ENCODE measurements at regions not wholly inside any gene's neighbourhood (a gene's known extent, or its start where the extent isn't known, plus 50 kb on each side); places are given as distances from the start of the nearest gene placed in this dataset.
A peak's percentile ranks its signal among the peaks of the same experiment; 100 is the strongest.
"Not testable (repeated sequence)": the region's sequence is repeated elsewhere in the genome, so short reads cannot be mapped to it uniquely, and the experiment has no call there.

DNA sequence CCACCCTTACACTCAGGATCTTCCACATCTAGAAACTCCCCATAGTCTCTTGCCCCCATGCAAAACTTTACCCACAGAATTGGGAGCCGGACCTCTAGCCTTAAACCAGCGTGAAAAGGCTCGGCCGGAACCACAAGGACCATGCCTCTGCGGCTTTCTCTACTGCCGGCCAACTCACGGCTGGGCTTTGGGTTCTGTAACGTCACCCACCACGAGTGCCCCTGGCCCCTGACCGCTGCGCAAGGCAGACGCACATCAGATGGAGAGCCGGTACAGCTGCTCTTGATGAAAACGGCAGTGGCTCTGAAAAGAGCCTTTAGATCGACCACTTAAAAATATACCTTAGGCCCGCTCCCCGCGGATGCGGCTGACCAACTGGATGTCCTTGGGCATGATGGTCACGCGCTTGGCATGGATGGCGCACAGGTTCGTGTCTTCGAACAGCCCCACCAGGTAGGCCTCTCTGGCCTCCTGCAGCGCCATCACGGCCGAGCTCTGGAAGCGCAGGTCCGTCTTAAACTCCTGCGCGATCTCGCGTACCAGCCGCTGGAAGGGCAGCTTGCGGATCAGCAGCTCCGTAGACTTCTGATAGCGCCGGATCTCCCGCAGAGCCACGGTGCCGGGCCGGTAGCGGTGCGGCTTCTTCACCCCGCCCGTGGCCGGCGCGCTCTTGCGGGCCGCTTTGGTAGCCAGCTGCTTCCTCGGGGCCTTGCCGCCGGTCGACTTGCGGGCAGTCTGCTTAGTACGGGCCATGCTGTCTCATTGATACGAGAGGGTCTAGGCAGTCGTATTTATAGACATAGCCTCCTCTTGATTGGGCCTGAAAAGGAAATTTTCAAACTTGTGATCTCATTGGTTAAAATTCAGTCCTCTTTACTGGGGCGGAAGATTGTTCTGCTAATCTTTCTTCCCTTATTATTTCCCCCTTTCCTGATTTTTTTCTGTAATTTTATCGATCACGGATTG lies 66.3 kb downstream of the FAM72C start:
- peak; percentile 69 for DNase-seq (ENCODE audit: low read depth)
- TF ChIP-seq, protein P1, sequence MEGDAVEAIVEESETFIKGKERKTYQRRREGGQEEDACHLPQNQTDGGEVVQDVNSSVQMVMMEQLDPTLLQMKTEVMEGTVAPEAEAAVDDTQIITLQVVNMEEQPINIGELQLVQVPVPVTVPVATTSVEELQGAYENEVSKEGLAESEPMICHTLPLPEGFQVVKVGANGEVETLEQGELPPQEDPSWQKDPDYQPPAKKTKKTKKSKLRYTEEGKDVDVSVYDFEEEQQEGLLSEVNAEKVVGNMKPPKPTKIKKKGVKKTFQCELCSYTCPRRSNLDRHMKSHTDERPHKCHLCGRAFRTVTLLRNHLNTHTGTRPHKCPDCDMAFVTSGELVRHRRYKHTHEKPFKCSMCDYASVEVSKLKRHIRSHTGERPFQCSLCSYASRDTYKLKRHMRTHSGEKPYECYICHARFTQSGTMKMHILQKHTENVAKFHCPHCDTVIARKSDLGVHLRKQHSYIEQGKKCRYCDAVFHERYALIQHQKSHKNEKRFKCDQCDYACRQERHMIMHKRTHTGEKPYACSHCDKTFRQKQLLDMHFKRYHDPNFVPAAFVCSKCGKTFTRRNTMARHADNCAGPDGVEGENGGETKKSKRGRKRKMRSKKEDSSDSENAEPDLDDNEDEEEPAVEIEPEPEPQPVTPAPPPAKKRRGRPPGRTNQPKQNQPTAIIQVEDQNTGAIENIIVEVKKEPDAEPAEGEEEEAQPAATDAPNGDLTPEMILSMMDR (conservative IDR thresholded peaks at IDR 0.05; ENCODE audit: low read depth, low read length), result peak; percentile 24
- H3K4me3 ChIP-seq (ENCODE audit: low read depth, low read length), result peak overlapping the region; percentile 60

- H3K4me3 ChIP-seq (ENCODE audit: low read depth, low read length), result peak overlapping the region; percentile 56
- not testable (repeated sequence) for DNase-seq (ENCODE audit: low read depth)
Observed at GRCh38 chr1:143904622-143904979, 67.2 kb downstream of the FAM72C start.

GRCh38 chr1:143903899-143904621 lies 67.7 kb downstream of the FAM72C start:
- DNase-seq (ENCODE audit: low read depth), result peak; percentile 60
- H3K4me3 ChIP-seq (ENCODE audit: low read depth, low read length), result peak overlapping the region; percentile 56

- not testable (repeated sequence) for H3K4me3 ChIP-seq (ENCODE audit: low read depth, low read length)
Observed at GRCh38 chr1:143896377-143896776, 75.4 kb downstream of the FAM72C start.

GRCh38 chr1:143884932-143885574 lies 86.7 kb downstream of the FAM72C start:
- peak overlapping the region; percentile 24 for H3K4me3 ChIP-seq (ENCODE audit: low read depth, low read length)
- peak; percentile 54 for DNase-seq (ENCODE audit: low read depth)

More at GRCh38 chr1:143896377-143896776, 75.4 kb downstream of the FAM72C start:
- not testable (repeated sequence) for DNase-seq (ENCODE audit: low read depth)

DNA sequence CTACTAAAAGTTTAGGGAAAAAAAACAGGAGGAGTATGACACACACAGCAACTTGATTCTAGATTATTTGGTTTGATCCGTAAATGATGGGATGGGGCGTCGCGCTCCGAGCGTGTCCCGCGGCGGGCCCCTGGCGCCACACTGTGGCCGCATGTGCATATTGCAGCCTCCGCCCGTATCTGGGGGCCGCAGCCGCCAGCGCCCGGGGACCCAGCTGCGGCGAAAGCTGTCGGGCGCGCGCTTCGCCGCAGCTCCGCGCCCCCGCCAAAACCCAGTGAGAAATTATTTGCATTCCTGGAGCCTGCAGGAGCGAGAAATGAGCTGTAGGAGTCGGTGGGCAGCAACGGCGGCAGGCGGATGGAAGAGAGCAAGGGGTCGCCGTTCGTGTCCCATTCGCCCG lies 87.3 kb downstream of the FAM72C start:
- not testable (repeated sequence) for DNase-seq (ENCODE audit: low read depth)
- H3K4me3 ChIP-seq (ENCODE audit: low read depth, low read length), result peak overlapping the region; percentile 21

DNA sequence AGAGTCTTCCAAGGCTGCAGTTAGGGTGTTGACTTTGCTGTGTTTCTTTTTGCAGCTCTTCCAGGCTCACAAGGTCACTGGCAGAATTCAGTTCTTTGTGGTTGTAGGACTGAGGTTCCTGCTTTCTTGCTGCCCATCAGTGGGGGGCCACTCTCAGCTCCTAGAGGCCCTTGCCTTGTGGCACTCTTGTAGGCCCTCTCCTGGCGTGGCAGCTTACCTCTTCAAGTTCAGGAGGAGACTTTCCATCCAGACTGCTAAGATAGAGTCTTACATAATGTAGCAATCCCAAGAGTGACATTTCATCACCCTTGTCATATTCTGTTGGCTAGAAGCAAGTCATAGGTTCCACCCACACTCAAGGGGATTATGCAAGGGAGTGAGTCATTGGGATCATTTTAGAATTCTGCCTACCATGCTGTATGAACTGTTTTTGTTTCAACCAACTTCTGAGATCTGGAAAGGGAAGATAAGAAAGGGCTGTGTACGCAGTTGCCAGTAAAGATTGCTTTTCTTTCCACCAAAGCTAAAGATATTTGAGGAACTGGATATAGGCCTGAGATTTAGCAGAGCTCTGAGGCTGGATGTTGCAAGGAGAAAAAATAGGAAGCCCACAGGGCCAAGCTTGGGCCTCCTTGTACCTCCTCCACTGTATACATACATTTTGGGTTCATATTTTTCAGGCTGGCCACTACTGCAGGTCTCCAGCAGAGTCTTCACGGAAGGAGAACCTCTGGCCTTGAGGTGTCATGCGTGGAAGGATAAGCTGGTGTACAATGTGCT lies 91.8 kb downstream of the FAM72C start:
- H3K4me3 ChIP-seq (ENCODE audit: low read depth, low read length); DNase-seq (ENCODE audit: low read depth): not testable (repeated sequence)

DNA sequence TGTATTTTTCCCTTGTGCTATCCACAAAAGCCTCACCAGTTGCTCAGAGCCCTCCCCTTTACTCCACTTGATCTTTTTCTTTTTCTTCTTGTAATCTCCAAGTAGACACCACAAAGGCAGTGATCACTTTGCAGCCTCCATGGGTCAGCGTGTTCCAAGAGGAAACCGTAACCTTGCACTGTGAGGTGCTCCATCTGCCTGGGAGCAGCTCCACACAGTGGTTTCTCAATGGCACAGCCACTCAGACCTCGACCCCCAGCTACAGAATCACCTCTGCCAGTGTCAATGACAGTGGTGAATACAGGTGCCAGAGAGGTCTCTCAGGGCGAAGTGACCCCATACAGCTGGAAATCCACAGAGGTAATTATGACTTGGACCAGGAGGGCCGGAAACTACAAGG lies 95.8 kb downstream of the FAM72C start:
- not testable (repeated sequence) for H3K4me3 ChIP-seq (ENCODE audit: low read depth, low read length); DNase-seq (ENCODE audit: low read depth)

- H3K4me3 ChIP-seq (ENCODE audit: low read depth, low read length); DNase-seq (ENCODE audit: low read depth): not testable (repeated sequence)
Observed at GRCh38 chr1:143874625-143875024, 97.2 kb downstream of the FAM72C start.

- DNase-seq (ENCODE audit: low read depth), result not testable (repeated sequence)
Observed at GRCh38 chr1:143873650-143874049, 98.1 kb downstream of the FAM72C start.

GRCh38 chr1:143870388-143870787 lies 101.4 kb downstream of the FAM72C start:
- DNase-seq (ENCODE audit: low read depth); H3K4me3 ChIP-seq (ENCODE audit: low read depth, low read length): not testable (repeated sequence)

More at GRCh38 chr1:143873650-143874049, 98.1 kb downstream of the FAM72C start:
- not testable (repeated sequence) for H3K4me3 ChIP-seq (ENCODE audit: low read depth, low read length)

- not testable (repeated sequence) for H3K4me3 ChIP-seq (ENCODE audit: low read depth, low read length); DNase-seq (ENCODE audit: low read depth)
Observed at GRCh38 chr1:143867590-143868220, 104.1 kb downstream of the FAM72C start.

DNA sequence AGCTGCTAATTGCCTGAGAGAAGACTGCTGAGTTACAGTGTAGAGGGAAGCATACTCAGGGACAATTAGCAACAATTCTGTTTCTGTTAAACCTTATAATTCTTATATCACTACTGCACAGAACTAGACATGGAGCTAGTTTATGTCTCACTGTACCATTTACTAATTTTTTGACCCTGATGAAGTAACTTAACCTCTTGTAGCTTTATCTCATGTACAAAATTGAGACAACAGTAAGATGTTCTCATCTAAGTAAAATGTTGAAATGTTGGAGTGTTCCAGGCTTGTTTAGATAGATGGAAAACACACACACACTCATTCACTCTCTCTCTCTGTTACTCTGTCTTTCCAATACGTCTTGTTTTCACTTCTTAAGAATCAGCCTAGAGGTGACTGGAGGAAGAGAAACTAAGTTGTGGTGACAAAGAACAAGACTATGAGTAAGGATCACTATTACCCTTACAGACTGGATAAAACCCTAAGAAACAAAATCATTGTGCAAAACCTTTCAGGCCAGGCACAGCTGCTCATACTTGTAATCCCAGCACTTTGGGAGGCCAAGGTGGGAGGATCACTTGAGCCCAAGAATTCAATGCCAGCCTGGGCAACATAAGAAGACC lies 107.8 kb downstream of the FAM72C start:
- H3K4me3 ChIP-seq (ENCODE audit: low read depth, low read length); DNase-seq (ENCODE audit: low read depth): not testable (repeated sequence)

DNA sequence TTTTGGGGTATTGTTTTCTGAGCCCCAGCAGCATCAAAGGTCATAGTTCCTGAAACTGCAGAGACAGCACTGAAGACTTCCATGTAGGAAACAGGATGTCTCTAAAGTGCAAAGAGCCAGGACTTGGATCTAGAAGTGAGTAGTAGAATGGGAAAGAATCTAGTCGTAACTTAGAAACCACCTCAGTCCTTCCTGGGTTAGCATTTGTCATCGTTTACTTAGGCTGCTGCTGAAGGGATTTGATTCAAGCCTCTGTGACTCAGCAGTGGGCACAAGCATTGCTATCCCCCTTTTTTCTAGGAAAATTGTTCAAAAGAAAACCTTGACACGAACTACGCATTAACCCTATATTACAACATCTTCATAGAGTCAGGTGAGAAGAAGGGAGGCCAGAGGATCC lies 109.1 kb downstream of the FAM72C start:
- DNase-seq (ENCODE audit: low read depth); H3K4me3 ChIP-seq (ENCODE audit: low read depth, low read length): not testable (repeated sequence)

DNA sequence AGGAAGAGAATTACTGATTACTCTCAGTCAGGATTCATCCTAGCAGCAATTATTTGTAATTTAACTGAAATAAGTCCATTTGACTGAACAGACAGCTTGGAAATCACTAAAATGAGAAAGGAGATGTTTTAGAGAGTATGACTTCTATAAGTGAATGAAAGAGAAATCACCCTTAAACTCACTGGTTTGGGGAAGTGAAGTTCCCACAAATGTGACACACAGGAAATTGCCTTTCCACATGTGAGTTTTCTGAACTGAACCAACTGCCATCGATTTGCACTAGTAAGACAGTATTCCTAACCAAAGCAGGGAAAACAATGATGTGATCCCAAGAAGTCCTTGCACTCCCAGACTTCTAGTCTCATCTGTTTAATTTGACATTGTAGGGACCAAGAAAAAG lies 110.5 kb downstream of the FAM72C start:
- DNase-seq (ENCODE audit: low read depth); H3K4me3 ChIP-seq (ENCODE audit: low read depth, low read length): not testable (repeated sequence)

DNA sequence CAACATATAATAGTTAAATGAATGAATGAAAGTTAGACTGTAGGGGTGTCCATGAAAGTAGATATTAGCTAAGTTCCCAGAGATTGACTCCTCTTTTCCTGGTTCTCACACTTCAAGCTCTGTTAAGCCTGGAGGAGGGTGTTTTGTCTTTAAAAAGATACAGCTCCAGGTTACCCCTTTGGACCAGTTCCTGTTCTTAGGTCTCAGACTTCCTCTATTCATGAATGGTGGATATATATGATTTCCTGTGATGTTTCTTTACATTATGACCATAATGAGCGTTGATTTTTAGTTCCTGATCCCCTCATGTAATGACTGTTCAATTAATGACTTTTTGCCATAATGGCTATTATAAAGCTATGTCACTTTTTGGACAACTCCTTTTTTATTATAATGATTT lies 115.9 kb downstream of the FAM72C start:
- DNase-seq (ENCODE audit: low read depth); H3K4me3 ChIP-seq (ENCODE audit: low read depth, low read length): not testable (repeated sequence)

All from choroid plexus epithelial cell (primary cell).